Heart left ventricle (tissue), 13 donors: ENCODE measurements at regions not wholly inside any gene's neighbourhood (a gene's known extent, or its start where the extent isn't known, plus 50 kb on each side); places are given as distances from the start of the nearest gene placed in this dataset.

ENCODE experiments used
- CTCF ChIP-seq, 12 donors: fragments of 200-600 bp; sonication (generic) in 4 of 12; IDR thresholded peaks; one replicate each; pipeline versions ENCODE4 v1.5.0 to v1.8.0; 2018 to 2022; ENCODE audit warnings: antibody characterized with exemption in 12 of 12, mild to moderate bottlenecking in 5 of 12
- POLR2A ChIP-seq, 2 donors: fragments of 450-650 bp; IDR thresholded peaks; one replicate each; pipeline ENCODE4 v1.6.1; 2017; ENCODE audit warnings: antibody characterized with exemption in 2 of 2, mild to moderate bottlenecking in 2 of 2, moderate library complexity in 2 of 2
- donor health status: ischemic (EF 13 %, LVEDD 7.1; RV severe dilation, severe dysfunction).
- donor health status: DM: no; HTN: yes; CAD: no.
- donor health status: DM: no; HTN: no; CAD: no.
- donor health status: ischemic (EF 25% LVEDD 6.9; RV normal size, moderate dysfunction).
- donor health status: ischemic (EF 25% LVEDD 5.7; RV mildly dilated, moderate dysfunction).
- donor health status: ischemic (EF 35%, LVEDD 5.7; RV mildly dilated, moderate dysfunction).
- donor health status: nonischemic (EF 11% LVEDD 7.7; RV severe dilation, severe dysfunction).
- donor health status: DM: yes; HTN: yes; CAD: no.
- donor health status: PGD.
- donor health status: ischemic (EF 29% LVEDD 5.4; RV normal size, mild dysfunction).
- donor health status: nonischemic (EF 23%, LVEDD 6.1; RV moderate dilation, normal function).

DNA sequence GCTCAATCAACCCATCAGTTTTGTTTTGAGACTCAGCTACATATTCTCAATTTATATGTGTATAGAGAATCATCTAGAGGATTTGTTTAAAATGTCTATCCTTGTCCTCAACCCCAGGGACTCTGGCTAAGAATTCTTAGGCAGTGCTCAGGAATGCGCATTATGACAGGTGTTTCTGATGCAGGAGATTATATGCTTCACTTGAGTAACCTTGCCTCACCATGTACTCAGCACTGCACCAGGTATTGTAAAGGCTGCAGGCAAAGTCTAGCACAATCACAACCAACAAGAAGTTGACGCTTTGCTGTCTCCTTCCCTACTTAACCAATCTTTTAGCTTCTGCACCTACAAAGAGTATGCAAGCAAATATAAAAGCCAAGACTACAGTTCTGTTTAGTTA lies 79.6 kb downstream of the LACC1 start:
- TF ChIP-seq POLR2A (IDR thresholded peaks at IDR 0.05) (no peak), CTCF (IDR thresholded peaks at IDR 0.05) (no peak)
